UCSD-AML1 (cell line): ENCODE measurements at regions not wholly inside any gene's neighbourhood (a gene's known extent, or its start where the extent isn't known, plus 50 kb on each side); places are given as distances from the start of the nearest gene placed in this dataset.

Experiments used
- DNase-seq: peaks from one replicate; lab custom pipeline; 2025; ENCODE audit not compliant: unreplicated experiment; lab: John Stamatoyannopoulos, UW

GRCh38 chr1:67635055-67635809 is 49.8 kb upstream of the GADD45A start:
- peak; percentile 49 for DNase-seq
